SU-DHL-6 (cell line): ENCODE measurements at regions not wholly inside any gene's neighbourhood (a gene's known extent, or its start where the extent isn't known, plus 50 kb on each side); places are given as distances from the start of the nearest gene placed in this dataset.

Source experiments
- EZH2phosphoT487 ChIP-seq: fragments of 200-600 bp; sonication (generic), shearing (Covaris generic); conservative IDR thresholded peaks from 2 replicates; pipeline ENCODE4 v1.6.1; 2018; ENCODE audit warnings: mild to moderate bottlenecking, antibody characterized with exemption, low read length, moderate library complexity, mixed read lengths
- TF ChIP-seq, protein P1 (sequence below): fragments of 200-600 bp; sonication (generic); IDR thresholded peaks from one replicate; pipeline ENCODE4 v1.5.1; 2017; ENCODE audit warnings: antibody characterized with exemption, mild to moderate bottlenecking, low read length, moderate library complexity; ENCODE audit not compliant: insufficient read depth, poor library complexity, severe bottlenecking

GRCh38 chr9:119771341-119771740 lies 402.1 kb upstream of the BRINP1 start:
- TF ChIP-seq, protein P1, sequence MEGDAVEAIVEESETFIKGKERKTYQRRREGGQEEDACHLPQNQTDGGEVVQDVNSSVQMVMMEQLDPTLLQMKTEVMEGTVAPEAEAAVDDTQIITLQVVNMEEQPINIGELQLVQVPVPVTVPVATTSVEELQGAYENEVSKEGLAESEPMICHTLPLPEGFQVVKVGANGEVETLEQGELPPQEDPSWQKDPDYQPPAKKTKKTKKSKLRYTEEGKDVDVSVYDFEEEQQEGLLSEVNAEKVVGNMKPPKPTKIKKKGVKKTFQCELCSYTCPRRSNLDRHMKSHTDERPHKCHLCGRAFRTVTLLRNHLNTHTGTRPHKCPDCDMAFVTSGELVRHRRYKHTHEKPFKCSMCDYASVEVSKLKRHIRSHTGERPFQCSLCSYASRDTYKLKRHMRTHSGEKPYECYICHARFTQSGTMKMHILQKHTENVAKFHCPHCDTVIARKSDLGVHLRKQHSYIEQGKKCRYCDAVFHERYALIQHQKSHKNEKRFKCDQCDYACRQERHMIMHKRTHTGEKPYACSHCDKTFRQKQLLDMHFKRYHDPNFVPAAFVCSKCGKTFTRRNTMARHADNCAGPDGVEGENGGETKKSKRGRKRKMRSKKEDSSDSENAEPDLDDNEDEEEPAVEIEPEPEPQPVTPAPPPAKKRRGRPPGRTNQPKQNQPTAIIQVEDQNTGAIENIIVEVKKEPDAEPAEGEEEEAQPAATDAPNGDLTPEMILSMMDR, result no peak
- TF ChIP-seq EZH2phosphoT487, result no peak
